Astrocyte (in vitro differentiated cells and primary cell): ENCODE measurements at regions not wholly inside any gene's neighbourhood (a gene's known extent, or its start where the extent isn't known, plus 50 kb on each side); places are given as distances from the start of the nearest gene placed in this dataset.

Experiments used
- DNase-seq: peaks from one replicate; pipeline ENCODE4 v3.0.0-alpha.2; 2010; ENCODE audit warnings: low read depth
- FAIRE-seq: peaks from 2 replicates; lab custom pipeline; 2011; peaks lifted over from hg19 to GRCh38; lab: Jason Lieb, UNC
- H2AFZ ChIP-seq: 2 replicates; pipeline ENCODE4 v1.6.0; 2012; ENCODE audit warnings: low read depth, low read length, inconsistent platforms
- H3K27ac ChIP-seq: 2 replicates; pipeline ENCODE4 v1.5.1; 2011; ENCODE audit warnings: low read depth, low read length, inconsistent platforms
- H3K27me3 ChIP-seq: 2 replicates; pipeline ENCODE4 v1.6.0; 2011; ENCODE audit warnings: low read length, inconsistent platforms; ENCODE audit not compliant: insufficient read depth
- H3K36me3 ChIP-seq: 2 replicates; pipeline ENCODE4 v1.5.1; 2011; ENCODE audit warnings: low read length, inconsistent platforms; ENCODE audit not compliant: insufficient read depth
- H3K4me1 ChIP-seq: 2 replicates; pipeline ENCODE4 v1.5.1; 2011; ENCODE audit warnings: low read length, inconsistent platforms; ENCODE audit not compliant: insufficient read depth
- H3K4me2 ChIP-seq: 2 replicates; pipeline ENCODE4 v1.6.0; 2012; ENCODE audit warnings: low read length, inconsistent platforms
- H3K4me3 ChIP-seq: 2 replicates; pipeline ENCODE4 v1.5.1; 2011; ENCODE audit warnings: low read depth, mild to moderate bottlenecking, low read length, inconsistent platforms; ENCODE audit not compliant: insufficient read depth
- H3K79me2 ChIP-seq: 2 replicates; pipeline ENCODE4 v1.6.0; 2012; ENCODE audit warnings: mild to moderate bottlenecking, low read length, inconsistent platforms; ENCODE audit not compliant: insufficient read depth
- H3K9ac ChIP-seq: 2 replicates; pipeline ENCODE4 v1.6.0; 2012; ENCODE audit warnings: mild to moderate bottlenecking, low read length, inconsistent platforms
- H3K9me3 ChIP-seq: 2 replicates; pipeline ENCODE4 v1.5.1; 2012; ENCODE audit warnings: low read depth, mild to moderate bottlenecking, low read length, inconsistent platforms; ENCODE audit not compliant: insufficient read depth
- H4K20me1 ChIP-seq: 2 replicates; pipeline ENCODE4 v1.6.0; 2012; ENCODE audit warnings: low read length, inconsistent platforms; ENCODE audit not compliant: insufficient read depth
- H3K27ac Mint-ChIP-seq: one replicate; pipeline ENCODE4 v1.8.0; 2021; ENCODE audit warnings: mild to moderate bottlenecking, mixed read lengths; ENCODE audit not compliant: unreplicated experiment
- H3K27me3 Mint-ChIP-seq: one replicate; pipeline ENCODE4 v1.8.0; 2021; ENCODE audit warnings: low read depth, mixed read lengths; ENCODE audit not compliant: unreplicated experiment
- H3K36me3 Mint-ChIP-seq: one replicate; pipeline ENCODE4 v1.8.0; 2021; ENCODE audit warnings: low read depth, mixed read lengths; ENCODE audit not compliant: unreplicated experiment
- H3K4me1 Mint-ChIP-seq: one replicate; pipeline ENCODE4 v1.8.0; 2021; ENCODE audit warnings: low read depth, mixed read lengths; ENCODE audit not compliant: unreplicated experiment
- H3K4me3 Mint-ChIP-seq: one replicate; pipeline ENCODE4 v1.8.0; 2021; ENCODE audit warnings: mild to moderate bottlenecking, moderate library complexity, mixed read lengths; ENCODE audit not compliant: unreplicated experiment
- H3K9me3 Mint-ChIP-seq: one replicate; pipeline ENCODE4 v1.8.0; 2021; ENCODE audit warnings: mild to moderate bottlenecking, mixed read lengths; ENCODE audit not compliant: unreplicated experiment
- CTCF ChIP-seq: IDR thresholded peaks from 2 replicates; pipeline ENCODE4 v1.5.1; 2011; ENCODE audit warnings: low read depth, mild to moderate bottlenecking, inconsistent platforms, low read length, moderate library complexity; ENCODE audit not compliant: insufficient read depth
- EZH2 ChIP-seq: IDR thresholded peaks from 2 replicates; pipeline ENCODE4 v1.6.1; 2012; ENCODE audit warnings: mild to moderate bottlenecking, low read length, inconsistent platforms; ENCODE audit not compliant: insufficient read depth

GRCh38 chr2:165015052-165015642, 59.8 kb upstream of the SLC38A11 start:
- Histone ChIP-seq H3K9ac (no peak overlapping the region), H3K79me2 (no peaks in the 10 kb centered on the region), H3K9me3 (no peaks in the 10 kb centered on the region), H3K27me3 (no peaks in the 10 kb centered on the region), H3K4me2 (no peak overlapping the region), H2AFZ (no peak overlapping the region), H3K4me3 (no peak overlapping the region), H3K36me3 (no peaks in the 10 kb centered on the region), H4K20me1 (no peaks in the 10 kb centered on the region), H3K27ac (no peak overlapping the region), H3K4me1 (no peaks in the 10 kb centered on the region)
- Mint-ChIP-seq H3K27ac (no peak overlapping the region), H3K9me3 (peaks cover under 1% of the 10 kb centered on the region), H3K36me3 (no peaks in the 10 kb centered on the region), H3K4me1 (no peaks in the 10 kb centered on the region), H3K27me3 (no peaks in the 10 kb centered on the region), H3K4me3 (no peak overlapping the region)
- peak; percentile 83 for FAIRE-seq
- peak; percentile 41 for DNase-seq
- TF ChIP-seq CTCF (peak; percentile 95), EZH2 (no peak)

GRCh38 chr2:165013944-165014619, 58.8 kb upstream of the SLC38A11 start:
- H3K27me3 Mint-ChIP-seq = no peaks in the 10 kb centered on the region

More at GRCh38 chr2:165013944-165014619, 58.8 kb upstream of the SLC38A11 start:
- Mint-ChIP-seq H3K9me3 (no peaks in the 10 kb centered on the region), H3K4me1 (no peaks in the 10 kb centered on the region), H3K4me3 (no peak overlapping the region), H3K27ac (no peak overlapping the region), H3K36me3 (no peaks in the 10 kb centered on the region)
- no peak overlapping the region for H3K4me2 ChIP-seq
- H3K79me2 ChIP-seq = no peaks in the 10 kb centered on the region
- no peaks in the 10 kb centered on the region for H3K36me3 ChIP-seq
- no peak overlapping the region for H3K4me3 ChIP-seq
- TF ChIP-seq EZH2 (no peak), CTCF (no peak)
- H3K27ac ChIP-seq = no peak overlapping the region
- H3K27me3 ChIP-seq = no peaks in the 10 kb centered on the region
- no peaks in the 10 kb centered on the region for H4K20me1 ChIP-seq
- no peaks in the 10 kb centered on the region for H3K9me3 ChIP-seq
- no peak for FAIRE-seq
- no peak for DNase-seq
- H3K9ac ChIP-seq = no peak overlapping the region
- no peak overlapping the region for H2AFZ ChIP-seq
- H3K4me1 ChIP-seq = no peaks in the 10 kb centered on the region
